ENCODE measurements at regions not wholly inside any gene's neighbourhood (a gene's known extent, or its start where the extent isn't known, plus 50 kb on each side); places are given as distances from the start of the nearest gene placed in this dataset.

GRCh38 chr2:147396890-147397289, 447.9 kb upstream of the ACVR2A start:
- DNase-seq (ENCODE audit: low spot score): no peak
- TF ChIP-seq CTCF (conservative IDR thresholded peaks at IDR 0.05; ENCODE audit: low read depth): no peak
- ChIA-PET CTCF (no interaction called here), POLR2A (ENCODE audit: low non-redundant PET) (no interaction called here)
- H3K27ac ChIP-seq: no peak overlapping the region

GRCh38 chr2:147394179-147394790, 450.5 kb upstream of the ACVR2A start:
- no peak for DNase-seq (ENCODE audit: low spot score)
- no peak overlapping the region for H3K27ac ChIP-seq
- no peak for TF ChIP-seq CTCF (conservative IDR thresholded peaks at IDR 0.05; ENCODE audit: low read depth)
- ChIA-PET POLR2A (ENCODE audit: low non-redundant PET) (no interaction called here), CTCF (interaction anchor here (0.6 to 0.7 kb wide), 2 partner anchors 187 to 879 kb away, joined by 3 to 7 read pairs; no protein-coding TSS in a partner anchor)

- POLR2A ChIA-PET (ENCODE audit: low non-redundant PET): no interaction called here
- no peak overlapping the region for H3K27ac ChIP-seq
- no peak for TF ChIP-seq CTCF (conservative IDR thresholded peaks at IDR 0.05; ENCODE audit: low read depth)
- CTCF ChIA-PET: no interaction called here
- no peak for DNase-seq (ENCODE audit: low spot score)
Observed at GRCh38 chr2:147392180-147392579, 452.6 kb upstream of the ACVR2A start.

- DNase-seq (ENCODE audit: low spot score): no peak
- H3K27ac ChIP-seq: no peak overlapping the region
- no peak for TF ChIP-seq CTCF (conservative IDR thresholded peaks at IDR 0.05; ENCODE audit: low read depth)
- POLR2A ChIA-PET (ENCODE audit: low non-redundant PET): no interaction called here
- CTCF ChIA-PET: interaction anchor here (0.5 kb wide), 1 partner anchor 119 kb away, joined by 7 read pairs; no protein-coding TSS in a partner anchor
Observed at GRCh38 chr2:147390475-147390874, 454.4 kb upstream of the ACVR2A start.

- DNase-seq (ENCODE audit: low spot score): no peak
- ChIA-PET POLR2A (ENCODE audit: low non-redundant PET) (no interaction called here), CTCF (interaction anchor here (0.8 kb wide), 1 partner anchor 10 kb away, joined by 3 read pairs; no protein-coding TSS in a partner anchor)
- TF ChIP-seq CTCF (conservative IDR thresholded peaks at IDR 0.05; ENCODE audit: low read depth): no peak
- H3K27ac ChIP-seq: no peak overlapping the region
Observed at GRCh38 chr2:147389218-147389617, 455.6 kb upstream of the ACVR2A start.

- CTCF ChIA-PET: interaction anchor here (0.8 kb wide), 1 partner anchor 9 kb away, joined by 3 read pairs; no protein-coding TSS in a partner anchor
- no peak for TF ChIP-seq CTCF (conservative IDR thresholded peaks at IDR 0.05; ENCODE audit: low read depth)
- POLR2A ChIA-PET (ENCODE audit: low non-redundant PET): no interaction called here
- no peak for DNase-seq (ENCODE audit: low spot score)
- H3K27ac ChIP-seq: no peak overlapping the region
Observed at GRCh38 chr2:147388217-147388616, 456.6 kb upstream of the ACVR2A start.
